CD4-positive, alpha-beta T cell treated with Interleukin-1 beta for 1 hour (primary cell): ENCODE measurements at regions not wholly inside any gene's neighbourhood (a gene's known extent, or its start where the extent isn't known, plus 50 kb on each side); places are given as distances from the start of the nearest gene placed in this dataset.
"Not testable (repeated sequence)": the region's sequence is repeated elsewhere in the genome, so short reads cannot be mapped to it uniquely, and the experiment has no call there.

Experiments used
- DNase-seq, 2 donors: peaks; one replicate each; pipeline ENCODE4 v3.0.0-alpha.2; 2020 to 2022

DNA sequence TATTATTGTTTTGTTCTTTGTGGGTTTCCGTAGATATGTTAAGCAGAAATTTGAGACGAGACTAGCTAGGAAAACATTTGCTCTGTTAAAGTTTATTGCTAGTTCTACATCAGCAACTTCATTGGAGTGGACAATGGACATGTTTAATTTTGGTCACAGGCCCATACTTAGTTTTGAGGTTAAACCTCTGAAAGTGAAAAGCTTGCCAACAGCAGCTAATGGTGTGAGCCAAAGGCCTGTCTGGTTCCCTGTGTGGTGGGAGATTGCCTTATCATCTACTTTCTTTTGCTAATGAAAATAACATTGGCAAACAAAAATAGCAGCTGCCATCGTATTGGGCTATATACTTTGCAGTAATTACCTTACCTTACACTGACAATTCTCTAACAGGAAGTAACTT, 388.4 kb upstream of the FZD8 start:
- DNase-seq = no peak

DNA sequence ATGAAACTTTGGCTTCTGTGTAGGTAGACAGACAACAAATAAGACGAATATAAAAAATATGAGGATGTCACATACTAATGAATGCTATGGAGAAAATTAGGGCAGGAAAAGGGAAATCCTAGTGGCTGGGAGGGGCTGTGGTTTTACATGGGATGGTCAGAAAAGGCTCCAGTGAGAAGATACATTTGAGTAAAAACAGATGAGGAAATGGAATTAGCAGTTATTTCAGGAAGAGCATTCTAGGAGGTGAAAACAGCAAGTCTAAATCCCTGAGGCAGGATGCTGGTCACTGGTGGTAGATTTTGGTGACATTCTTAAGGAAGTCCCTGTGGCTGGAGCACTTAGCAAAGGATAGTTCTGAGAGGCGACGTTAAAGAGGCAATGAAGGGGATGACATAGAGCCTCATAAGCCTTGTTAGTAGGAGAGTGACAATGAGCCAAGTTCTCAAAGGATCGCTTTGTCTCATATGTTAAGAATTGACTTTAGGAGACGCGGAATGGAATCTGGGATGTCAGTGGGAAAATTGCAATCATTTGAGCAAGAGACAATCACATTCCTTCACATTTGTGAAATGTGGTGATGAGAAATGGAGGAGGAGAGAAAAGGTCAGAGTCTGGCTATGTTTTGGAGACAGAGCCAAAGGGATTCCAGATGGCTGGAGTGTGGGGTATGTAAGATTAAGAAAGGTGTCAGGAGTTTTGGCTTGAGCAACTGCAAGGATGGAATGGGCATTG, 384.7 kb upstream of the FZD8 start:
- DNase-seq = no peak

DNA sequence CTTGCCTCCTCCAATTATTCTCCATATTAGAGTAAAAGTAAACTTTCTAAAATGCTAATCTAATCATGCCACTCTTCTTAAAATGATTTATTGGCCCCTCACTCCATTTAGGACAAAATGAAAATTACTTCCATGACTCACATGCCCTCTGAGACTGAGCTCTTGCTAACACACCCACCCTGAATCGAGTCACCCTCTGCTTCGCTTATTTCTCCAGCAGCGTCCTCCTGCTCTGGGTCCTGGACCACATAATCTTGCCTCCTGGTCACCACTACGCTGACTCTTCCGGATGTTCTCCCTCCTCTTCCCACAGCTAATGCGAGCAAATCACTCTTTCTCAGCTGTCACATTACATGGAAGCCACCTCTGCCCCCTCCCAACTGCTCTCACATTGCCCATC, 384.0 kb upstream of the FZD8 start:
- no peak for DNase-seq

DNA sequence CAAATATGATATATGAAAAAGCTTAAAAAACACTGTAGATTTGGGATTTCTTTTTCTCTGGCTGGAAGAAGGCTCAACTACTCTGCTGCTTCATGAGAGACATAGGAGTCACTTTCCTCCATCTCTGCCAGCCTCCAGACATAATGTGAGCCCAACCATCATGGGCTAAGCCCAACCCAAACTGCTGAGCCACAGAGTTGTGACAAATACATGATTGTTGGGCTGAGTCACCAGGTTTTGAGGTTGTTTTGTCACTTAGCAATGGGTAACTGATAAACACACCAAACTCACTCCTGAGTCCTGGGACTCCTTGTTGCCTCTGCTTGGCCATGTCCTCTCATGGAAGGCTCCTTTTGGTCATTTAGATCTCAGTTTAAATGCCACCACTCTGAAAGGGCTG, 381.8 kb upstream of the FZD8 start:
- no peak for DNase-seq

DNA sequence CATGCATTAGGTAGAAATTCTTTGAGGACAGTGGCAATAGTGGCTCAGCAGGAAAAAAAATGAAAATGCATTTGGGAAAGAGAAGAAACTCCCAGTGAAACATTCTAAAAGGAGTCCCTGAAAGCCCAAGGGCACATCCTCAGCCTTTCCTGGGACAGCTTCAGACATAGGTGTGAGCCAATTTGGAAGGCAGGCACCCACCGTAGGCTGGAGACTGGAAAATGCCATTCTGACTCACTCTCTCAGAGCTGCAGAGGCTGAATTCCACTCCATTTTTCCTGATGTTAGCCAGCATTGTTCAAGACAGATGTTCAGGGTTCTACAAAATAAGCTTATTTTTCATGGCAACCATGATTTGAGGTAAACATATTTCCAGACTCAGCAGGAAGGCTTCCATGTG, 379.0 kb upstream of the FZD8 start:
- DNase-seq = no peak

DNA sequence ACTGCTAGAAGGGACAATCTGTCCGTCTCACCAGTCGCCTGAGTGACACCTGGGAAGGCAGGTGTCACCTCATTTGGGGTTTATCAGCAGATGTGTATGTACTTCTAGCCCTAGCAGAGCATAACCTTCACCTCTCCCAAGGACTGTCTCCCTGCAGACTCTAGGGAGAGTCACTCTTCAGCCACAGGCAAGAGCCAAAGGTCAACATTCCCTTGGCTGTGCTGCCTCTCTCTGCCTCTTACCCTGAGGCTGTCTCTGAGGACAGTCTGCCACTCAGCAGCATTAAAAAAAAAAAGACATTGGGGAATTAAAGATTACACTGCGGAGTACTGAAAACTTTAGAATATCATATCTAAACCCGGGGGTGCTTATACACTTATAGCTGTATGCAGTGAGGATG, 377.7 kb upstream of the FZD8 start:
- no peak for DNase-seq

DNA sequence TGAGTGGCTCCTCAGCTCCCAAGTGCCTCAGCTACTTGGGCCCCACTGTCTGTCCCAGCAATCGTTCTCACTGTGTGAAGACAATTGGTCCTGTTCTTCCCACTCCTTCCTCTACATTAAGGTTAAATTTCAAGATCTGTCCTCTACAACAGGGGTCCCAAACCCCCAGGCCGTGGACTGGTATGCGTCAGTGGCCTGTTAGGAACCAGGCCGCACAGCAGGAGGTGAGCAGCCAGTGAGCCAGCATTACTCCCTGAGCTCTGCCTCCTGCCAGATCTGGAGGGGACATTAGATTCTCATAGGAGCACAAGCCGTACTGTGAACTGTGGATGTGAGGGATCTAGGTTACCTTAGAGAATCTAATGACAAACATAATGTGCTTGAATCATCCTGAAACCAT, 376.9 kb upstream of the FZD8 start:
- DNase-seq = no peak

DNA sequence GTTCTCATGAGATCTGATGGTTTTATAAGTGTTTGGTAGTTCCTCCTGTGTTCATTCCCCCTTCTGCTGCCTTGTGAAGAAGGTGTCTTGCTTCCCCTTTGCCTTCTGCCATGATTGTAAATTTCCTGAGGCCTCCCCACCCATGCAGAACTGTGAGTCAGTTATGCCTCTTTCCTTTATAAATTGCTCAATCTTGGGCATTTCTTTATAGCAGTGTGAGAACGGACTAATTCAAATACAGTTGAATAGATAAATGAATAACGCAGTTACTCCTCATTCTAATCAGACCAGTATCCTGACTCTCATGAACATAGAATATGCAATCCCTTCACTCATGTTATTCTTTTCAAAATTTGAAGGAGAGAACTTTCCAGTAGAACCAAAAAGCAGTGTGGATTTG, 375.0 kb upstream of the FZD8 start:
- no peak for DNase-seq

DNA sequence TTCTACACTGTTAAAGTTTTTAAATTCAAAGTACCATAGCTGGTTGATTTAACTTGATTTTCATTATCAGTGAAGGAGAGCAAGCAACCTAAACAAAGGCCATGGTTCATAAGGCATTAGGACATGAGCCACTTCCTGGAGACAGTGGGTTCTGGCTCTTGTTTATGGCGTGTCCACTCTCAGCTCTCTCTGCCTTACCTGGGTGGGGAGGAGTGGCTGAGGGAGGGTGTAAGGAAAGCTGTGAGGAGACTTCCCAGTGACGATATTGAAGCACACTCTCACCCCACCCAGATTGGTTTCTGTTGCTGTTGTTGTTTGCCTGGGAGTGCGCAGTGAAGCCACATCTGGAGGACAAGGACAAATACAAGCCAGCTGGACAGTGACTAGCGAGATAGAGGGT, 365.3 kb upstream of the FZD8 start:
- no peak for DNase-seq

DNA sequence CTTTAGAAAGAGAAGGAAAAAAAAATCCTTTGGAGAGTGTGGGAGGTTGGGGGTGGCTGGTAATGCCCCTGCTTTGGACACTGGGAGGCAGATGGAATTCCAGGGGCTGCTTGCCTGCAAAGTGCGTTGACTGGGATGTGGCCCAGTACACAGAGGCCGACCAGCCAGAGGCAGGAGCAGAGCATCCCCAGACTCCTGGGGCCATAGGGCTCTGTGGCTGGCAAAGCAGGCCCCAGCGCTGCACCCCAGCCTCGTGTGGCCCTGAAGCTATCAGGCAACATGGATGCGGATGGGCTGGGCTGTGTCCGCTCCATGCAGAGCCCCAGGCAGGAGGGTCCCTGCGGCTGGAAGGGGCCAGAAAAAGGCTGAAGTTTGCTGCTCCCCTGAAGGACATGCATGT, 361.6 kb upstream of the FZD8 start:
- DNase-seq = no peak

DNA sequence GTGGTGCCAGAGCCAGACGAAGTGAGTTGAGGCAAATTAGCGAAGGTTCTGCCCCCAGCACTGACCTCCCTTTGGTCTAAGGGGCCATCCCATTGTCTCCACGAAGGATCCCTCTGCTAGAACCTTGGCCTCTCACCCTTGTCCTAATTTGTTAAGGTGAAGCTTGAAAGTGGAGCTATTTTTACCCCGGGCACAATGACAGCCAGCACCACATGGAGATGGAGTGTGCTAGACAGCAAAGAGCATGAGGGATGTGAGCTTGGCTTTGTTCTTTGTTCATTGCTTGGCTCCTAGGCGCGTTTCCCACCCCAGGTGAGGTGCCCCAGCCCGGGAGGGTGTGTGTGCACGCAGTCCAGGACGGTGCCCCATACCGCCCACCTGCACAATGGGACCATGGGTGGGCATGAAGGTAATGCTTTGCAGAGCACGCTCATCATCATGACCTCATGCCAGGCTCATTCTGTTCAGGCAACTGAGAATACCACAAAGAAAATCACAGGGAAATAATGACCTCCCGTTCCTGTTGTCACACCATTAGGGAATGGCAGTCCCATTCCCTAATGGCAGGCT, 361.0 kb upstream of the FZD8 start:
- DNase-seq = no peak

DNA sequence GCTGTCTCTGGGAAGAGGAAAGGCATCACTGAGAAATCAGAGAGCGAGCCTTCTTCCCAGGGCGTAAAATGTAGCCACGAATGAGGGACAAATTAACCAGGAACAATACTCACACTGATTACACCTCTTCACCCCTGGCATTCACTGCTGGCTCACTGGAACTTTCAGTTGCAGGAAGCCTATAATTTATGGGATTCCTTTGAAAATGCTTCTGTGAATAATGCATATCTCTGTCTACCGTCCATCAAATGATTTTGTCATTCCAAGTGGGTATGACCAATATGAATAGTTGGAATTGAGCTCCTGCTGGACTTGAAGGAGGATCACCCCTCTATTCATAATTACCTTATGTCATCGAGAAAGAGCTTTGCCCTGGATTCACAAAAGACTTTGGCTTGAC, 360.3 kb upstream of the FZD8 start:
- DNase-seq = no peak

DNA sequence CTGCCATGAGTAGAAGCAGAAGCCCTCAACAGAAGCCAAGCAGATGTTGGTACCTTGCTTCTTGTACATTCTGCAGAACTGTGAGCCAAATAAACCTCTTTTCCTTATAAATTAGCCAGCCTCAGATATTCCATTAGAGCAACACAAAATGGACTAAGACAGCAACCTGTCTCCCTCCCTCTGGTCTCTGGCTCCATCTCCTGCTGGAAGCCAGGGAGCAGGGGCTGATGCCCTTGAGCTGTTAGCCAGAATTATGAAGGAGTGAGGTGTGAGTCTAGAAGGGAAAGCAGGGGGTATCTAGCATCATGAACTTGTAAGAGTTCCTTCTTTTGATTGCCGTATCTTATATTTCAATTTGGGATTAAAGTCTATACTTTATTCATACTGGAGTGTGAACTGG, 358.7 kb upstream of the FZD8 start:
- DNase-seq = not testable (repeated sequence)

DNA sequence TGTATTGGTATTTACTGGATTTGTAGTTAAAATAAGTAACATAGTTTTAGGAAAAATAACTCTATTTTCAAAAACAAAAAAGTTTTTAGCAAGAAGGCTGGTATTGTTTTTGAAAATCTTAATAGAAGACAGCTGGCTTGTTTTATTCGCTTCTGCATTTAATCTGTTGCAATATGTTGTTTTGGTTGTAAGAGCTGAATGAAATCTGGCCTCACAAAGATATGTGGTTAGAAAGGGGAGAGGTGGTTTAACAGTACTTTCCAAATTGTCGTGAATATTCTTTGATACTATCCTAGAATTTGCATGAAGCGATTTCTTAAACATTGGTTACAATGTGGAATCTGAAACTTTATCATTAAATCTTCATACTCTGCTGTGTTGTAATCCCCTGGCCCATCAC, 355.9 kb upstream of the FZD8 start:
- no peak for DNase-seq

DNA sequence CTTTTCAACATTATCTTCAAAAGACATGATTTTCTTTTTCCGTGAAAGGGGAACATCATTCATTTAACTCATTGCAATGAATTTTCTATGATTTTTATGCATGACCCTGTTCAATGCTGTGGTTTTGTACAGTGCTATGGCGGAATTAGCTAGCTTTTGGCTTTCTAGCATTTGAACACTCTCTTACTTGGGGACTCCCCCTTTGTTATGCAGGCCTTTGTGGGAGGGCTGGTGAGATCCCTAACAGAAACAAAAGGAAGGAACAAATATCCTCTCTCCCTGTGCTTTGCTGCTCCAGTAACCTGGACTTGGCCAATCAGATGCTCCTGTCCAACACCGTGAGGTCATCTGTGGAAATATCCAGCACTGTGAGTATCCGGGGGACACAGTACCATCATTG, 353.4 kb upstream of the FZD8 start:
- DNase-seq = no peak

DNA sequence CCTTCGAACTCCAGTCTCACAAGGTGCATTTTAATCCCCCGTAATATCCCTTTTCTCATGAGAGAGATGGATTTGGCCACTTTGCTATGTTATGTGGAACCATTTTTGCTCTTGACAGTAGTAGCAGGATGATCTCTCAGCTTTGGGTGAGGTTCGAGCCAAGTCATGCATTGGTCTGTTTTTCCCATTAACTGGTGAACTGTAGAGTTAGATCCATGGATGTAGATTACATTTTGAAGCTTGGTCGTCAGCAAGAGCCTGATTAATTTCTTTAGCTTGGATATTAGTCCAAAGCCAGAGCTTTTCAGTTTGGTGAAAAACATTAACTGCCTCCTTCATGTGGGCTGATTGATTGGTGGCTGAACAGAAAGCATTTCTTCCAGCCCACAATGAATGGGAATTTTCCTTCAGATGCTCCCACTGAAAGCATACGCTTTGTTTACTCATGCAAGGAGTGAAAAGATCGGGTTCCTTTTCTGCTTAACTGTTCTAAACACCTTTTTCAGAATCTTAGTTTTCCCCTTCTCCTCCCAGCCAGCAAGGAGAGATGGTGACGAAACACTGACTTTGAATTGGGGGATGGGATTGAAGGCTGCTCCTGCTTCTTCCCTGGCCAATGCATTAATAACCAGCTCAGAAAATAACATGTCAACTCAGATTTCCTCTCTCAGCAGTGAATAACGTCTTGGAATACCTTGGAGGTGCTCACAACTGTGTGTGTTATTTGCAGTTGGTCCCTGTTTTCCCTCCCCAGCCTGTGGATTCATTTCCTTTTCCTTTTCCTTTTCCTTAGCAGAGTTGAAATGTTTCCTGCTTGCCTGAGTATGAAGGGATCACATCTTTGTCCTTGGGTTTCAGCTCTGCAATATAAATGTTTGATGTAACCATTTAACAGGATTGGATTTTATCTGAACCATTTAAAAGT, 351.8 kb upstream of the FZD8 start:
- no peak for DNase-seq

DNA sequence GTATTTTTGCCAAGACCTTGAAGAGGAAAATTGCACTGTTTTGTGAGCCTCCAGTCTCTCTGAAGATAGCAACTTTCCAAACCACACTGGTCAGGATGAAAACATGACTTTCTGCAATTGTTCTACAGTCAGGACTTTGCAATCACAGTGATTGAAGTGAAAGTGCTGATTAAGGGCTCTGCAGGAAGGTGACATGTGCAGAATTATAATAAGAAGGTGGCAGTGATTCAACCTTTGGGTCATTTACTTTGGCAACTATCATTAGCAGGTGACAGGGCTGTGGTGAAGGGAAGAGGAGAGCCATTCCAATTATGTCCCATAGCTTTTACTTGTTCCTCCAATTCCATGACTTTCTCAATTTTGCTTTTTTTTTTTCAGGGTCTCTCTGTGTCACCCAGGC, 350.0 kb upstream of the FZD8 start:
- DNase-seq = no peak

DNA sequence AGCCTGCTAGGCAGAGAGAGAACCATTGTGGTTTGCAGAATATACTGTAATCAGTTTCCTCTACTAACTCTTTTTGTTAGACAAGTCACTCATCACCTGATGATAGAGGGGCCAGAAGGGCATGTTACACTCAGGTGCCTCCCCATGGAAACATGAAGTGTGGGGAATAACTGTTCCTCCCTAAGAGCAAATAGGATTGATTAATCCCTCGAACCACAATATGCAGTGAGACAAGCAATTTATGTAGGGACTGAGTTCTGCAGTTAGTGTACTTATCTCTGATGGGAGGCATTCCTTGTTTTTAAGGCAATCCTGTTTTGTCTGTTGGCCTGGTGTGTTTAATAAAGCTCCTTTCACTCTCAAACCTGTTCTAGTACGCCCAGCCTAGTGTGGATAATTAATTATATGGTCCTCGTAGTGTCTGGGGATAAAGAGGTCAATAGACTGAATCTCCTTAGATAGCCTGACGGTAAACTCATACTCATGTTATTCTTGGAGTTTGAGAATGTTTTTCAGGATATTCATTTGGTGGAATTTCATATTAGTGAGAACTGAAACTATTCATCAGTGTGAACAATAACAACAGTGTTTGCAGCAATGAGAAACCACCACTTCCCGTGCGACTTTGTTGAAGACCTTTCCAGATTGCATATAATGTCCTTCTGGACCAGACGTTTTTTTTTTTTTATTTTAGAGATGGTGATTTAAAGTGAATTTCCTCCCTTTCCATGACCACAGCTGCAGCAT, 344.8 kb upstream of the FZD8 start:
- no peak for DNase-seq

DNA sequence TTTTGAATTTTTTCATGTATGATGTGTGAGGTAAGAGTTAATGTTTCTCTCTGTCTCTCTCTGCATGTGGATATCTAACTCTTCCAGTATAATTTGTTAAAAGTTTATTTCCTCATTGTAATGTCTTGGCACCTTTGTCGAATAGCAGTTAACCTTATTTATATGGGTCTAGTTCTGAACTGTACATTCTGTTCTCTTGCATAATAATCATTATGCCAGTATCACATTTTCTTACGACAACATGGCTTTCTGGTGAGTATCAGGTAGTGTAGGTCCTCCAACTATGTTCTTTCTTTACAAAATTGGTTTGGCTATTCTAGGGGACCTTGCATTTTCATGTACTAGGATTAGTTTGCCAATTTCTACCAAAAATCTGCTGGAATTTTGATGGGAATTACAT, 337.0 kb upstream of the FZD8 start:
- no peak for DNase-seq

DNA sequence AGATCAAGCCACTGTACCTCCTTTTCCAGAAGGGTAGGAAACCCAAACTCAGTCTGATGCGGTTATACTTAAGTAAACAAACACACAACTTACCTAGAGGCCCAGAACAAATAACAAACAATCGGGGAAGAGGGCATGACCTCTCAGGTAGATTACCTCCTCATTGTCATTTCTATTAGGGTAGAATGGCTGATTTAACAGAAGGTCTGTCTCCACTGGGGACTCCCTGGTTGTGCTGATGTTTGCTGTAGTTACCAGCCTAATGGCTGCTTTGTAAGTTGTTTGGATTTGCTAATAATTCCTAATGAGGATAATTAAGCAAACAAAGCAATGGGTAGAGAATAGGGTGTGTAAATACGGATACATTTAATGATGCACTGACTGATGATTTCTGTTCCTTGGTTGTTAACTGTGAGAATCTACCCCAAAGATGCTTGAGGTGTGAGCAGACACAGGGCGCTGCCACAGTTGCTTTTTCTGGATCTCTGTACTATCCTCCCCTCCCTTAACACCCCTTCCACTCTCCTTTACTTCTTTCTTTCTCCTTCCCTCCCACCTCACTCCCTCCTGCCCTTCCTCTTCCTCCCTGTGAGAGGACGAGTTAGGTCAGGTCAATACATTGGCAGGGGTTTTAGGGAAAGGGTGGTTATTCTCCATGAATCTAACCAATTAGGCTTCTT, 332.0 kb upstream of the FZD8 start:
- not testable (repeated sequence) for DNase-seq

DNA sequence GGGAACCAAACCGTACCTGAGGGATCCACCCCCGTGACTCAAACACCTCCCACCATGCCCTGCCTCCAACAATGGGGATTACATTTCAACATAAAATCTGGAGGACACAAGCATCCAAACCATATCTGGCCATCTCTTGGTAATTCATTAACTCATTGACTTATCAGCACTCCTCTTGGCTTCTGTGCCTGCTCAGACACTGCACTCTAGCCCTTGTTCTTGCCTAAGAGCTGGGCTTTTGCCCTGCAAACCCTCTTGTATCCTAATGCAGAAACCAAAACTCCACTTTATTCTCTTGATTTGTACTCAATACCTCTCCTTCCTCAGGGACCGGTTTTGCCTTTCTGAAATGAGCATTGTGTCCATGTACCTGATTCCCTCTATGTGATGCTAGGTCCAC, 330.2 kb upstream of the FZD8 start:
- no peak for DNase-seq

DNA sequence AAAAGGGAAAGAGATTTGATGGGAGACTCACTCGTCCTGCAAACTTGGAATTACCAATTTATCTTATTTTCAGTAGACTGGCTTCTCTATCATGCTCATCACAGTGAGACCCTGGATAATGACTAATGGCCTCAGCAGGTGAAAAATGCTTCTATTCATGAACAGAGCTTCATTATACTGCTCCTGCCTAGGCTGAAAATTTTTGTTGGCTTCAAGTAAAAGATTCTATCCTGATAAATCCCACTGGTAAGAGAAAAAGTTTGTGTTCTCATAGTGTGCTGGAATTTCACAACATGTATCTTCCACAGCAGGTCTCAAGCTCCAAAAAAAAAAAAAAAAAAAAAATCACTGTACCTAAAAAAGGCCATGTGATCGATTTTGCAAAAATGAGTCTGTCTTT, 329.3 kb upstream of the FZD8 start:
- no peak for DNase-seq

DNA sequence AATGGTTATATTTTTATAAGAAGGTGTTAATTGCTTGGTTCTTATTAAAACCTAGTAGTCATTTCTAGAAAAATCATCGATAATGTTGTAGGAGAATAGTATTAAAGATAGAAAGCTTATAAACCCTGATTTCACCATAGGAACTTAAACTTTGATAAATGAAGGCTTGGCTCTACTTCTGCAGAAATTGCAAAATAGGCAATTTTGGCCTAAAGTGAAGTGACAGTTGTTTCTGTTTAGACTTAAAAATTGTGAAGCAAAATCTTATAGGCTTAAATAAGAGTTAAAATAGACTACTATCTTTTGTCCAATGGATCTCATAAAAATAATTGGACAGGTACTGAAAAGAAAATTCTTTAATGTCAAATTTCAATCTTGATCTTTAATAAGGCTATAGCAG, 321.6 kb upstream of the FZD8 start:
- no peak for DNase-seq
